Fibroblast of gingiva (primary cell): ENCODE measurements at regions not wholly inside any gene's neighbourhood (a gene's known extent, or its start where the extent isn't known, plus 50 kb on each side); places are given as distances from the start of the nearest gene placed in this dataset.

Source experiments
- DNase-seq: peaks from one replicate; pipeline ENCODE4 v3.0.0-alpha.2; 2011; ENCODE audit warnings: low read depth

DNA sequence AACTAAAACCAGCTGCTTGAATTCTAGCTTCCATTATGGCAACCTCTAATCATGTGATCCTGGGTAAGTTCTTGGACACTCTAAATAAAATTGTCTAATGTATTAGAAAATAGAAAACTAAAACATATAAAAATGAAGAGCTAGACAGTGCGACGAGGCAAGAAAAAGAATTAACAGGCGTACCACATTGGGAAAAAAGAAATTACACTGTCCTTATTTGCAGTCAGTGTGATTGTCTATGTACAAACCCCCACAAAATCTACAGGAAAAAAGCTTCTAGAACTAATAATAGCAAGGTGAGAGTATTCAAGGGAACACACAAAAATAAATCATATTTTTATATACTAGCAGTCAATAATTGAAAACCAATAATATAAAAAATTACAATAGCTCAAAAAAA, 625.6 kb upstream of the MKI67 start:
- DNase-seq = no peak

DNA sequence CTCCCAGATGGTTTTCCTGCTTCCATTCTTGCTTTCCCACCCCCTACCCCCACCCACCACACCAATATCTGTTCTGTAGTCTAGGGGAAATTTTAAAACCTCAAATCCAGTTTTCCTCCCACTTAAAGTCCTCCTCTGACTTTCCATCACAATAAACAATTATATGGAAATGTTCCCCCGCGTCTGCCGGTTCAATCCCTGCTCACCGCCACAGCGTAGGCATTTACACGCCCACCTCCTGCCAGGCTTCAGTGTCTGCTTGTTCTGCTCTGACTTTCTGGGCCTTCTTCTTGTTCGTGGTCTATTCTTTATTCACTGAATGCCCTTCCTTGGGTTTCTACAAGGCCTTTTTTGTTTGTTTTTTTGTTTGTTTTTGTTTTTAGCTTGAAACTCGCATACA, 633.0 kb upstream of the MKI67 start:
- no peak for DNase-seq

DNA sequence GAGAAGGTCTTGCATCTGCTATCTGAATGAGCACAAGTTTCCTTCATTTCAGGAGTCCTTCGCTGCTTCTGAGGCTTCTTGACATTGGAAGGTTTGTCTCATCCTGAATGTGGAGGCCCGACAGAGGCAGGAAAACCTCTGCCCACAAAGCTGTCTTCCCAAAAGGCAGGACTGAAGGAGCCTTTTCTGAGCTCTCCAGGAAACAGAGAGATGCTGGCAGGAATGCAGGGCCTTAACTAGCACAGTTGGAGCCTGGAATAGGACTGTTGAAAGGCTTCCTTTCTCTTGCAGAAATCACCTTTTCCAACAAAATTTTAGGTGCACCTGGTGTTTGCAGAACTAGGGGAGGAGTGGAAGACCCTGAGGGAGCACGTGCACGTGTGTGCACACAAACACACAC, 637.4 kb upstream of the MKI67 start:
- DNase-seq = no peak

DNA sequence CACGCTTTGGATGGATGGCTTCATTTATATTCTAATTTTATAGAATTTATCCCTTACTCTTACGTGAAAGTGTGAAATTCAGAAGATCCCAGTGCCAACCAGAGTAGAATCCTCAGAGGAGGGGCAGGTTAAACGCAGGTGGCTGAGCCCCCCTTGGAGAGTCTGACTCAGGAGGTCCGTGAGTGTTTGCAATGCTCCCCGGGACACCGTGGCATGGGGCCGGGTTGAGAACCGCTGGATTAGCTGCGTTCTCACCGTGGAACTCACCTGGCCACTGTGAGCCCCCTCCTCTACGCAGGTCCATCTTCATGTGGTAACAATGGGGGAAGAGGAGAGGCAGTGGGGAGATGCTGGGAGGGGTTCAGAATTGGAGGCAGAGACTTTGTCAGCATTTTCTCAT, 638.0 kb upstream of the MKI67 start:
- no peak for DNase-seq

DNA sequence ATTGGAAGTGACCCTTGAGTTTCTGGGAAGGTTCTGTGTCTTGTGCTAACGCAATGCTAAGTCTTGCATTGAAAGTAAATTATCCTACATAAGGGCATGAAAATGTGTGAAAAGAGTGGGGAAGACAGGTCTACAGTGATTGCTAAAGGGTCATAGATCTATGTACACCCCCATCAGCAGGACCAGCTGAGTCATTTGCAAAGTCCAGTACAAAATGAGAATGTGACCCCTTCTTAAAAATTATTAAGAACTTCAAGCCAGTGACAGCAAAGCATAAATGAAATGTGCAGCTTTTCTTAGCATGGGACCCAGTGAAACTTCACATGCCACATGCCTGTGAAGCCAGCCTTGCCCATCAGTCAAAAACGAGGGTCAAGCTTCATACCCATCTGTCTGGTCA, 640.7 kb upstream of the MKI67 start:
- no peak for DNase-seq

DNA sequence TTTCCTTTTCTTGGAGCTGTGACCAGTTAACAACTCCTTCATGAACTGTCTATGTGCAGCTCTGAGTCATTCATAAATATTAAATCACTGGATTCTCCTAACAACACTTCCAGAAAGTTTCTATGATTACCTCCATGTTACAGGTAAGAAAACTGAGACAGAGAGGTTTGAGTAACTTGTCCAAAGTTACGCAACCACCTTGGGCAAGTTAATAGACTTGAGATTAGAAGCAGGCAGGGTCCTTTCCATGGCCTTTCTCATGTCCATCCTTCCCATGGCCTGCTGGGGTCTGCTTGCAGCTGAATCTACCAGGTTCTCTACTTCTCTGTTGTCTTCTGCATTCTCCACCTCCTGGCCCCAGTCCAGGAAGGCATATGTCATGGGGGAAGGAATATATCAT, 648.8 kb upstream of the MKI67 start:
- DNase-seq = no peak

DNA sequence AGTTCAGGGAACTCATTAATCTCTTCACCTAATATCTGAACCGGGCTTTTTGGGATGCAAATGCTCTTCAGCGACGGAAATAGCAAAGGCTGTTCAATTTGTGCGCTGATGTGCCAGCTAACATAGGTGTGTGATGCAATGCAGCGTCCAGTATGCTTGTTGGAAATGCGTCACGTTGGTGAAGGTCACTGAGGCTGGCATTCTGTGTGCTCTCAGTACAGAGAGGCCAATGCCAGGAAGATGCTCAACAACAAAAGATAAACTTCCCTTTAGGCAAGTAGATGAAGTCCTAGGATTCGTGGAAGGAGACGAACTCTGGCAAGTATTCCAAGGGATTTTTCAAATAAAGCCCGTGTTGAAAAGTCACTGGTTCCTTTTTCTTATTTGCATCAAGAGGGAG, 649.5 kb upstream of the MKI67 start:
- DNase-seq = no peak

DNA sequence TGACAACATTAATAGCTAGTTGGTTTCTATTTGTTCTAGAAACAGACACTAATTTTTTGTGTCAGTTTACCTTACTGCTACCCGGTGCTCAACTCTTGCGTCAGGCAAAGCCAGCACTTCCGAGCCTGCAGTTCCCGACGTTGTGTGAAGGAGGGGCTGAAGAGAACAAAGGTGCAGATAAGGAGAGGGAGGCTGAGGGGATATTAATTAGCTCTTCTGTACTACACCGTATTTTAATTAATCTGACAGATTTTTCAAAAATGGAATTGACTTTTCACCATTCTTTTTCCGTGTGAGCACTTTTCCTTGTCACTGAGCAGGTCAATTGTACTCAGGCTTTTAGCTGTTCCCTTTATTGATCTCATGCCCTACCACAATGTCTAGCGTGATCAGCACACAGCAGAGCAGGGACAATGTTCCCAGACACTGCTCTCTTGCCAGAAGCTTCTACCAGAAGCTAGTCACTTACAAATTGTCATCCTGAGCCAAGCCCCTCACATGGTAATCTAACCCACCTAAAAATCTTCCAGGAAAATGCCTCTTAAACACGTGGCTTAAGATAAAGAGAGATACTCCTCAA, 650.5 kb upstream of the MKI67 start:
- no peak for DNase-seq

DNA sequence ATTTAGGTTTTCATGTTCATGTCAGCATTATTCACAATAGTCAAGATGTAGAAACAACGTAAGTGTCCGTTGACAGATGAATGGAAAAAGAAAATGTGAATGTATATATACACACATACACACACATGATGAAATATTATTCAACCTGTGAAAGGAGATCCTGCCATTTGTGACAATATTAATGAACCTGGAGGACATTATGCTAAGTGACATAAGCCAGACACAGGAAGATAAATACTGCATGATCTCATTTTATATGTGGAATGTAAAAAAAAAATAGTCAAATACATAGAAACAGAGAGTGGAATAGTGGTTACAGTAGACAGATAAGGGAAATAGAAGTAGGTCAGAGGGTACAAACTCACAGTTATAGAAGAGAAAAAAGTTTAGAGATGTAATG, 651.1 kb upstream of the MKI67 start:
- no peak for DNase-seq

DNA sequence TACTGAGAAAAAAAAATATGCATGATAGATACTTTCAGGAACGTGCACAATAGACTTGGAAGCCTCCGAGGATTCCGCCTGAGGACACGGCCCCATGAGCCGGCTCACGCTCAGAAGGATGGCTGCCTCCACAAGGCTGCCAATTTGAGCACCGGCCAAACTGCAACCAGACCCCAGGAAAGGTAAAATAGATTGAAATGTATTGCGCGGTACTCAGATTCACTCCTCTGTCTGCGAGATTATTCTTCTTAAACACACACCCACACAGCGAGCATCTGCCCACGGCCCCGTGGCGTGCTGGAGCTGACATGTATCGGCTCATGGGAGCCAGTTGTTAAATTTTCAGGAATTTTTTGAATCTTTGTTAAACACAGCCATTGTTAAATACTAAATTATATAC, 653.2 kb upstream of the MKI67 start:
- no peak for DNase-seq

DNA sequence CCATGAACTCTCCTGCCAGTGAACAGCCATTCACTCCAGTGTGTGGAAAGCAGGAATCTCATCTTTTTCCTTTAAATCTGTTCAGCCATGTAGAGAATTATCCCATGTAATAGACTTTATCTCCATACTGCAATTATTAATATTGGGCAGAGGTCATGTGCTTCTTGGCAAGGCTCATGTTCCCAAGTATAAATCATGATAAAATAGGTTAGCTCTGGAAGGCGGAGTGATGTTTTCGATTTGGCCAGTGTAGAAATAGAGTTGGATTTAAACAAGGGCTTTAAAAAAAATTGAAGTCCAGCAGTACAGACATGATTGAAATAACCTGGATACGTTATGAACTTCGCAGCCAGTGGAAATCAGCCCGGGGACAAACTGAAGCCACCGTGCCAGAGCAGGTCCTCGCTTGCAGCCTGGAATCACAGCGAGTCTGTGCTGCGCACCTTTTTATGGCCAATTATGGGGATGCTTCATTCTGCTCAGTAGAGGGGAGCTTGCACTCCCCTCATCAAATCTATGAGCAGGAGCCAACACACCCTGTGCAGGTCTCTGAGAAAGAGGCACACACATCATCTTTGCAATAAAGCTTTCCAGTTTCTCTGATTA, 654.0 kb upstream of the MKI67 start:
- DNase-seq = no peak

DNA sequence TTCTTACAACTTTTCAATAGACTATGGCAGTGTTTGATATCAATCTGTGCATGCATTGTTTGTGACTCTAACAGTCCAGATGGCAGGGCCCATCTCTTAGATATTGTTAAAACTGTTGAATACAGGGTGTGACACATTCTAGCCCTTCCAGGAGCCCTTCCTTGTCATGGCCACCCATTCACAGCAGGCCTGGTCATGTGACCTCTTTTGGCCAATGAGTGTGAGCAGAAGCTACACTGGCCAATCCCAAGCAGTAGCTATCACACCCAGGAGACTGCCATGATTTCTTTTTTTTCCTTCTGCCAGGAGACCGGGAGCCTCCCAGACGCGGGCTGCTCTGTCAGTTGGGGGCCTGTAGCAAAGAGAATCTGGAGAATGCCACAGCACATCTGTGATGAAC, 655.4 kb upstream of the MKI67 start:
- DNase-seq = no peak

DNA sequence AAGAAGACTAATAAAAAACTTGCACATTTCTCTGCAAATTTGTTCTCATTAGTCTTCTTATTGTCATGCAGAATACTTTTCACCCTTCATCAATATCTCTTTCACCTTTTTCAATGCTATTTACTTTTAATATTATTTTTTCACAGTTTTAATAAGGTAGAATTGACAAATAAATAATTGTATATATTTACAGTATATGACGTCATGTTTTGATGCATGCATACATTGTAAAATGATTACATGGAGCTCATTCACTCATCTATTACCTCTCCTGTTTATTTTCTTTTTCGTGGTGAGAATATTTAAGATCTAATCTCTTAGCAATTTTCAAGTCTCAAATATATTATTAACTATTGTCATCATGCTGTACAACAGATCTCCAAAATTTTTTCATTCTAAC, 658.2 kb upstream of the MKI67 start:
- no peak for DNase-seq

DNA sequence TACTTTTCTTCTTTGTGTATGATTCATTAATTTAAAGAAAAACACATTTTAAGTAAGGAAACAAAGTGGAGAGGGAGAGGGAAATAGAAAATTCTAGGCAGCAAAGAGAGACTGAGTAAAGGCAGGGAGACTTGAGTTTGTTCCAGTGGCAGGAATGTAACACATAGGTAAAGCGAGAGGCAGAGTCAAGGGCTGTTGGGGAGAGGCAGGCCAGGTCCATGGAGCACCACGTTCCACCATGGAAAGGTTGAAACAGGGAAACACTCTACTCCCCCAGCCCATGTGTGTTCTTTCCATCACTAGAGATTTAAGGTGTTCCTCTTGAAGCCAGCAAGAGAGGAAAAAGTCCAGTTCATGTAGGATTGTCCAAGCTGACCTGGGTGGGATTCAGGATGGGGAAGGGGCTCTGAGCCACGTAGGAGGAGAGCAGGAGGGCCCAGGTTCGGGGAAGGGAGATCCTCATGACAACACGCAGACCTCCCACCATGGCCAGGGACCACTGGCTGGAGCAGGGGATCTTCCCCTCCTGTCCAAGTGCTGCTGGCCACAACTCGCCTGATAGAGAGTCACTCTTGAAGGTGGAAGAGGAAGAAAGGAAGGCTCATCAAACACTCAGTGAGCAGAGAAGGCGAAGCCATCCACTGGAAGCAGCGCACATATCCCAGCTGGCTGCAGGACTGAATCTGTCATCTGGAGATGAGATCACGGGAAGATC, 666.4 kb upstream of the MKI67 start:
- DNase-seq = no peak

DNA sequence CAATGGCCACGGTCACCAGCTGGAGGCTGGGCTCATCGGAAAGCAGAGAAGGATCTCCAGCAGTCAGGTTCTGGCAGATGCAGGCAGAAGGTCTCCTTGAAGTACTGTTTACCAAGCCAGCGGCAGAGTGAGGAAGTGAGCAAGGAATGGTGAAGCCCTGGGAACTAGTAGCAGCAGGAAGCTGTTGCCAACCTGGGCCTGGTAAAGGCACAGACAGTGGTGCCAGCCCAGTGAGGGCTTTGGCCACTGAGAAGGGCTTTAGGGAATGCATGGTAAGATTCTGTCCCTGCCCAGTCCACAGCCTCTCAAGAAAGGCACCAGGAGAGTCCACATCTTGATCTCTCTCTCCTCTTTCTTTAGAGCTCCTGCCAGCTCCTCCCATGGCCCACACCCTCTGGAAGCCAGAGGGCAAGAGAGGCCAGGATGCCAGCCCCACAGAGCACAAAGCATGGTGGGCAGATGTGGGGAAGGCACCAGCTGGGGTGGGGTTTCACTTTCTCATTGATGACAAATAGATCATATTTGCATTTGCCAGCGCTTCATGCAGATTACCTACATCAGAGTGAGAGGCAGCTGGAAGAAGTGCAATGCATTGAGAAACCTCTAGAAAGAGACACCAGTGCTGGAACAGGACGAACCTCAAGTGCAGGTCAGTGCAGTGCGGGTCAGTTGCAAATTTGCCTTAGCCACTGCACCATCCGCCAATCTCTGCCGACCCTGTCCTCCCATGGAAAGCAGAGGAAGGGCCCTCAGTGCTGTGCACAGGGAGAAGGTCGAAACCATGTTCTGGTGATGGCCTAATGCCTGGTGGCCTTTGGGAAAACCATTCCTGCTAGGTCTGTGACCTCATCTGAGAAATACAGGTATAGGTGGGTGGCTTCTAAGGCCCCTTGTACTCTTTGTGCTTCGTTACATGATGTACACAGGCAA, 667.8 kb upstream of the MKI67 start:
- DNase-seq = no peak

DNA sequence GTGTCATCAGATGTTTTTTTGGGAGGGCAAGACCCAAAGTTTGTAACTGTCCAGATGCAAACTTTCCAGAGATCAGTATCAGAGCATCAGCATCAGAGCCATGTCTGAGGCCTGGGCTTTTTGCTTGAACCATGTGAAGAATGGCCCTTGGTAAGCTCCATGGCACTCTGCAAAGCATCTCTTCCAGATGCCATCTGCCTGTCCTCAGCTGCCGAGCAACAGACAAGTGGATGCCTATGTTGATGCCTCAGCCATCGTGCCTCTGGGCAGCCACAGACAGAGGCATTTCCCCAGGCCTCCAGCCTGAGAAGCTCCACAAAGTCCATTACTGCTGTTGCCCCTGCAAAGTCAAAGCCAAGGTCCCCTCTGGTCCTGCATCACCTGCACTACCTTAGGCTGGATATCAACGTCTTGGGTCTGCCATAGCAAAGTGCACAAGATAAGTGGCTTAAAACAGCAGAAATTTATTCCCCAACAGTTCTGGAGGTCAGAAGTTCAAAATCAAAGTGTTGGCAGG, 670.2 kb upstream of the MKI67 start:
- no peak for DNase-seq

DNA sequence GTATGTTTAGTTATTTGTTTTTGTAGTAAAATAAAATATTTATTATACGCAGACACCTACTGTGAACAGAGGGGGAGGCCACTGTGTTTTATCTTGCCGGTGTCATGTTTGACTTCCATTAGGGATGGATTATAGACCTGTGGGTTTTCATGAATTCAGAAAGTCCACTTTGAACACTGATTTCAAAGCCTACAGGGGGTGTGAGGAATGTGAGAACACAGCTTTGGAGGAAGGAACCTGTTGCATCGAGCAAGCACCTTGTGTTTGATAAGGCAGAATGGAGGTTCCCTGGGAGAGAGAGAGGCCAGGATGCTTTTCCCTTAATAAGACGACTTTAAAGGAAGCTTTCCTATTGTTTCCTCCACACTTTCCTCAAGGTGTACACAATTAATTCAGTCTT, 665.0 kb upstream of the MGMT start:
- DNase-seq = no peak

DNA sequence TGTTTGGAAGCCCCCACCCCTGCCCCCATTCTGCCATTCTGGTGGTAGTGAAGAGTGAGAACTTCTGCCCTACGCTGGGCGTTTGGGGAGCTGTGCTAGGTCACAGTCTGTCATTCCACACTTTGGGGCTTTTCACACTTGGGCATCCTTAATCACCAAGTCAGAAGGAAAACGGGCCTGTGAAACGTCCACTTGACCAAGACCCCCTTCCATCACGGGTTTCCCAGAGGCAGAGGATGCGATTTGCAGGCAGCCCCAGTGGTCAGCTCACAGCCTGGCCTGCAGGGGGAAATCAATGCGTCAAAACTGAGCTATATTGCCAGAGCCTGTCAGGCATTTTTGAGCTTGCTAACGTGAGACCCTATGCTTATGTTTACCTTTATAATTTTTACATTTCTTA, 663.3 kb upstream of the MGMT start:
- no peak for DNase-seq

DNA sequence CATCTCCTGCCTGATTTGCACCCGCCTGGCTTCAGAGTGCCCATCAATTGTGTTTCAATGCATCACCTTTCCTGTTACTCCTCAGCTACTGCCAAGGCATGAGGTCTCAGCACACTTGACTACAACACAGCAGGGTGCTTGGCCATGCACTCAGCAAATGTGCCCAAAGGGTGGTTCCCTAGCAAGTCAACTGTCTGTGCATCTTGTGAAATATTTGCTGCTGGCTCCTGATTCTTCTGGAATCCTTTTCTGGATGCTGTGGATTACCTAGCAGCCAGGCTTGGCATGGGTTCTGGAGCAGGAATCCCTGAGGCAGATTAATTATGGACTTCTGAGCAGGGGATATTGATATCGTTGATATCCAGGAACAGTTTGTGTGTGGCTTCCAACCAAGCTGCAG, 662.6 kb upstream of the MGMT start:
- no peak for DNase-seq

DNA sequence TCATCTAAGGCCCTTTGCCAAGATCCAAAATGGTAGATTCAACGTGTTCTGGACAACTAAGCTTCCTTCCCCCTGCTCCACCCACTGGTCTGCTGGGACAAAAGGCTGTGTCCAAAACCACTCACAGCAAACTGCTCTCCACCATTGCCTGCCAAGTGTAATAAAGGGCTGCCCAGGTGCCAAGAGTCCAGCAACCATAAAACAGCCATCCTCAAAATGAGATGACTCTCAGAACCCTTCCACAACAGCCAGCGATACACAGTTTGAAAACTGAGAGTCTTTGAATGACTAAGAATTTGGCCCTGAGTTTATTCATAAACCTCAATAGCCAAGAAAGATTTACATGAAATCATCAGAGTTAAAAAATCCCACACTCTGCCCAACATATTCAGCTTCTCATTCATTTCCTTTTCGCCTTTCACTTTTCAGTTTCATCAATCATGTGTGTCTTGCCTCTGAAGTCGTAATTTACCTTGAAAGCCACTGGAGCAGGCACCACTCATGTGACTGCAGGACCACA, 658.1 kb upstream of the MGMT start:
- no peak for DNase-seq

DNA sequence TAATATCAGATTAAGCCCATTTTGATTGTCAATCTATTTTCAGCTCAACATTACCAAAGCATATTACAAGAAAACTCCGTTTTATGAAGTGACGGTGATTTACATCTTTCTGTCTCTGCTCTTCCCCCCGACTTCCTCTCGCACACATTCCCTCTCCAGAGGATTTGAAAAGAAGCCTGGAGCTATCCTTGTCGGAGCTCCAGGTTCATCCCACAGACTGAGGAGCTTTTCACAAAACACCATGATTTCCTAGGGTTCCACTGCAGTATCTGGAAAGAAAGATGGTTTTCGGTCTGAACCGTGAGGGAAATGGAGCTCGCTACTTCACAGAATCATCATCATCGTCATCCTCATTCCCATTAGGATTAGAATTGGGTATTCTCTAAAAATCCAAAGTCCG, 655.5 kb upstream of the MGMT start:
- no peak for DNase-seq

DNA sequence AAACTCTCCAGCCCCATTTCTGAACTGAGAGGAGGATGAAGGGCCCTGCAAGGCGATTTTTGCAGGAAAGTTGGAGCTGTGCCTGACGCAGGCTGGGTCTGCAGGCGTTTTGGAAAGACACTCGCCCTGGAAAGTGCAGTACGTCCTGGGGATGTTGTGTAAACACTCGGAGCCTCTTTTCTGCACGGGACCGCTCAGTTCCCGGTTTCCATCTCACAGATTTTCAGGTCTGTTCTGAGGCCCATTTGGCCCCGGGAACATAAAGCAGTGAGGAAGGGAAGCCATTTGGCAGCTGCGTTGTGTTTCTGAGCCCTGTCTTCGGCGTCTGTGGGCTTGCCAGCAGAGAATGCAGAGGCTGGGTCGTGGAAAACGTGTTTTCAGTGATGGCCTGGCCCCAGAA, 655.0 kb upstream of the MGMT start:
- DNase-seq = no peak
